SK-N-SH treated with all-trans-retinoic acid at 6 μM for 48 hours (cell line): ENCODE measurements at regions not wholly inside any gene's neighbourhood (a gene's known extent, or its start where the extent isn't known, plus 50 kb on each side); places are given as distances from the start of the nearest gene placed in this dataset.

Experiments used
- ATAC-seq: fragments of 200-7000 bp; cut with Tn5 transposase; 3 replicates; pipeline ENCODE4 v1.9.1; 2020; ENCODE audit warnings: mild to moderate bottlenecking, moderate library complexity
- ARNTL ChIP-seq: fragments of 450-650 bp; formaldehyde crosslinking; IDR thresholded peaks from 2 replicates; pipeline ENCODE4 v1.5.0; 2020; ENCODE audit warnings: low read depth, mild to moderate bottlenecking, moderate library complexity, borderline replicate concordance
- BACH2 ChIP-seq: fragments of 250-450 bp; sonication (Bioruptor Pico); IDR thresholded peaks from 2 replicates; pipeline ENCODE4 v1.9.0; 2021; ENCODE audit warnings: mild to moderate bottlenecking, borderline replicate concordance
- CREB5 ChIP-seq: fragments of 250-450 bp; sonication (Bioruptor Pico); IDR thresholded peaks from 2 replicates; pipeline ENCODE4 v1.5.1; 2020; ENCODE audit warnings: low read depth, mild to moderate bottlenecking, moderate library complexity
- CSDC2 ChIP-seq: fragments of 250-450 bp; sonication (Bioruptor Pico); IDR thresholded peaks from 2 replicates; pipeline ENCODE4 v1.5.0; 2020; ENCODE audit warnings: mild to moderate bottlenecking, moderate library complexity
- CSRNP3 ChIP-seq: fragments of 250-450 bp; sonication (Bioruptor Pico); IDR thresholded peaks from 2 replicates; pipeline ENCODE4 v1.5.1; 2021; ENCODE audit warnings: mild to moderate bottlenecking, moderate library complexity
- ESRRG ChIP-seq: fragments of 250-450 bp; sonication (Bioruptor Pico); IDR thresholded peaks from 2 replicates; pipeline ENCODE4 v1.6.1; 2021; ENCODE audit warnings: mild to moderate bottlenecking
- GLIS3 ChIP-seq: fragments of 250-450 bp; sonication (Bioruptor Pico); IDR thresholded peaks from 2 replicates; pipeline ENCODE4 v1.5.0; 2020; ENCODE audit warnings: mild to moderate bottlenecking, moderate library complexity
- ISL1 ChIP-seq: fragments of 250-450 bp; sonication (Bioruptor Pico); IDR thresholded peaks from 2 replicates; pipeline ENCODE4 v2.1.2; 2022; ENCODE audit warnings: mild to moderate bottlenecking, moderate library complexity
- OSR1 ChIP-seq: fragments of 250-450 bp; sonication (Bioruptor Pico); IDR thresholded peaks from 2 replicates; pipeline ENCODE4 v1.8.0; 2022; ENCODE audit warnings: moderate library complexity, mild to moderate bottlenecking, inconsistent platforms
- PATZ1 ChIP-seq: fragments of 250-450 bp; sonication (Bioruptor Pico); IDR thresholded peaks from 2 replicates; pipeline ENCODE4 v1.8.0; 2020; ENCODE audit warnings: mild to moderate bottlenecking, moderate library complexity, borderline replicate concordance
- POU6F1 ChIP-seq: fragments of 250-450 bp; sonication (Bioruptor Pico); IDR thresholded peaks from 2 replicates; pipeline ENCODE4 v1.8.0; 2021; ENCODE audit warnings: low read depth, mild to moderate bottlenecking, moderate library complexity, borderline replicate concordance
- PPARA ChIP-seq: fragments of 250-450 bp; sonication (Bioruptor Pico); IDR thresholded peaks from 2 replicates; pipeline ENCODE4 v1.5.0; 2020; ENCODE audit warnings: mild to moderate bottlenecking, borderline replicate concordance
- RARB ChIP-seq: fragments of 250-450 bp; sonication (Bioruptor Pico); IDR thresholded peaks from 2 replicates; pipeline ENCODE4 v1.8.0; 2021; ENCODE audit warnings: mild to moderate bottlenecking, moderate library complexity
- SNAI2 ChIP-seq: fragments of 250-450 bp; sonication (Bioruptor Pico); IDR thresholded peaks from 2 replicates; pipeline ENCODE4 v1.5.0; 2020; ENCODE audit warnings: mild to moderate bottlenecking, moderate library complexity
- TCF4 ChIP-seq: fragments of 250-450 bp; sonication (Bioruptor Pico); IDR thresholded peaks from 2 replicates; pipeline ENCODE4 v1.8.0; 2021; ENCODE audit warnings: mild to moderate bottlenecking, moderate library complexity, borderline replicate concordance
- TOX ChIP-seq: fragments of 250-450 bp; sonication (Bioruptor Pico); IDR thresholded peaks from 2 replicates; pipeline ENCODE4 v1.8.0; 2021; ENCODE audit warnings: mild to moderate bottlenecking, moderate library complexity, borderline replicate concordance
- TSHZ2 ChIP-seq: fragments of 250-450 bp; sonication (Bioruptor Pico); IDR thresholded peaks from 2 replicates; pipeline ENCODE4 v1.5.0; 2020; ENCODE audit warnings: mild to moderate bottlenecking, moderate library complexity
- ZC3H10 ChIP-seq: fragments of 250-450 bp; sonication (Bioruptor Pico); IDR thresholded peaks from 2 replicates; pipeline ENCODE4 v1.5.1; 2021; ENCODE audit warnings: mild to moderate bottlenecking, moderate library complexity
- ZFP3 ChIP-seq: fragments of 250-450 bp; sonication (Bioruptor Pico); IDR thresholded peaks from 2 replicates; pipeline ENCODE4 v1.5.0; 2020; ENCODE audit warnings: mild to moderate bottlenecking, moderate library complexity
- ZFP30 ChIP-seq: fragments of 450-650 bp; formaldehyde crosslinking; IDR thresholded peaks from 2 replicates; pipeline ENCODE4 v1.5.0; 2022; ENCODE audit warnings: mild to moderate bottlenecking, moderate library complexity
- ZNF565 ChIP-seq: fragments of 450-650 bp; formaldehyde crosslinking; conservative IDR thresholded peaks from 2 replicates; pipeline ENCODE4 v1.5.0; 2020; ENCODE audit warnings: low read depth, mild to moderate bottlenecking, moderate library complexity
- ZNF70 ChIP-seq: fragments of 450-650 bp; formaldehyde crosslinking; IDR thresholded peaks from 2 replicates; pipeline ENCODE4 v1.5.0; 2020; ENCODE audit warnings: mild to moderate bottlenecking, moderate library complexity
- ZNF8 ChIP-seq: fragments of 450-650 bp; formaldehyde crosslinking; IDR thresholded peaks from 2 replicates; pipeline ENCODE4 v1.5.0; 2020; ENCODE audit warnings: mild to moderate bottlenecking, moderate library complexity

GRCh38 chr13:85441364-85441763 lies 357.9 kb downstream of the SLITRK6 start:
- TF ChIP-seq ZFP3 (CRISPR knock-in tag) = no peak
- TF ChIP-seq, all 23 proteins: peak for 0
- no peak for ATAC-seq

- ATAC-seq = peak; percentile 86
- peak; percentile 86 for TF ChIP-seq ESRRG (CRISPR knock-in tag)
- no peak for TF ChIP-seq ZFP3 (CRISPR knock-in tag)
- peak; percentile 84 for TF ChIP-seq PATZ1 (CRISPR knock-in tag)
- TF ChIP-seq ISL1 (CRISPR knock-in tag) = peak; percentile 99
- peak; percentile 63 for TF ChIP-seq ZNF70 (CRISPR knock-in tag)
- TF ChIP-seq ZFP30 (CRISPR knock-in tag) = no peak
- no peak for TF ChIP-seq ZNF565 (CRISPR knock-in tag)
- no peak for TF ChIP-seq RARB
- peak; percentile 98 for TF ChIP-seq TSHZ2 (CRISPR knock-in tag)
- peak; percentile 79; the same call in 1 of the 2 replicates for TF ChIP-seq POU6F1 (CRISPR knock-in tag)
- no peak for TF ChIP-seq ARNTL (CRISPR knock-in tag)
- peak; percentile 47; the same call in 1 of the 2 replicates for TF ChIP-seq ZNF8 (CRISPR knock-in tag)
- no peak for TF ChIP-seq PPARA
- peak; percentile 97 for TF ChIP-seq CSRNP3 (CRISPR knock-in tag)
- TF ChIP-seq GLIS3 = peak; percentile 93; the same call in 1 of the 2 replicates
- 0 out of 2 replicates have a peak, but pooled peaks have one; percentile 55 for TF ChIP-seq SNAI2 (CRISPR knock-in tag)
- no peak for TF ChIP-seq CSDC2 (CRISPR knock-in tag)
- TF ChIP-seq ZC3H10 = peak; percentile 90; the same call in 1 of the 2 replicates
- TF ChIP-seq TOX (CRISPR knock-in tag) = peak; percentile 31; the same call in 1 of the 2 replicates
- TF ChIP-seq OSR1 (CRISPR knock-in tag) = no peak
- peak; percentile 99 for TF ChIP-seq TCF4 (CRISPR knock-in tag)
- no peak for TF ChIP-seq BACH2 (CRISPR knock-in tag)
- TF ChIP-seq CREB5 = peak; percentile 87; the same call in 1 of the 2 replicates
These were observed 363.2 kb downstream of the SLITRK6 start for GRCh38 chr13:85436029-85436428.

GRCh38 chr13:85434927-85435326 lies 364.3 kb downstream of the SLITRK6 start:
- TF ChIP-seq RARB (no peak), ISL1 (CRISPR knock-in tag) (0 out of 2 replicates have a peak, but pooled peaks have one; percentile 18), ZC3H10 (0 out of 2 replicates have a peak, but pooled peaks have one; percentile 39), CREB5 (no peak), TOX (CRISPR knock-in tag) (0 out of 2 replicates have a peak, but pooled peaks have one; percentile 10)
- no peak for ATAC-seq
